C4-2B (cell line): ENCODE measurements at regions not wholly inside any gene's neighbourhood (a gene's known extent, or its start where the extent isn't known, plus 50 kb on each side); places are given as distances from the start of the nearest gene placed in this dataset.
"Not testable (repeated sequence)": the region's sequence is repeated elsewhere in the genome, so short reads cannot be mapped to it uniquely, and the experiment has no call there.

ENCODE experiments used
- H3K27ac ChIP-seq: fragments of 450-650 bp; 2 replicates; pipeline ENCODE4 v1.5.1; 2017
- CTCF ChIP-seq: fragments of 450-650 bp; conservative IDR thresholded peaks from 2 replicates; pipeline ENCODE4 v1.5.1; 2017; ENCODE audit warnings: mild to moderate bottlenecking
- ZFX ChIP-seq: fragments of 450-650 bp; IDR thresholded peaks from 2 replicates; pipeline ENCODE4 v1.6.1; 2017

- no peak overlapping the region for H3K27ac ChIP-seq
- TF ChIP-seq ZFX (no peak), CTCF (no peak)
Measured at GRCh38 chr10:77724820-77725219, 87.2 kb upstream of the KCNMA1 start.

- TF ChIP-seq ZFX (no peak), CTCF (no peak)
- H3K27ac ChIP-seq = no peak overlapping the region
Measured at GRCh38 chr10:77723376-77723775, 85.8 kb upstream of the KCNMA1 start.

- not testable (repeated sequence) for H3K27ac ChIP-seq
Measured at GRCh38 chr10:77722956-77723355, 85.3 kb upstream of the KCNMA1 start.

- no peak overlapping the region for H3K27ac ChIP-seq
- TF ChIP-seq ZFX (no peak), CTCF (no peak)
Measured at GRCh38 chr10:77721815-77722214, 84.2 kb upstream of the KCNMA1 start.

GRCh38 chr10:77718957-77719356 is 81.3 kb upstream of the KCNMA1 start:
- TF ChIP-seq CTCF (no peak), ZFX (no peak)
- no peak overlapping the region for H3K27ac ChIP-seq

- H3K27ac ChIP-seq = not testable (repeated sequence)
Measured at GRCh38 chr10:77718312-77718711, 80.7 kb upstream of the KCNMA1 start.

- TF ChIP-seq CTCF = no peak
- no peak for TF ChIP-seq ZFX
- no peak overlapping the region for H3K27ac ChIP-seq
Measured at GRCh38 chr10:77717336-77717735, 79.7 kb upstream of the KCNMA1 start.

- no peak overlapping the region for H3K27ac ChIP-seq
- no peak for TF ChIP-seq ZFX
- TF ChIP-seq CTCF = no peak
Measured at GRCh38 chr10:77716458-77717317, 79.1 kb upstream of the KCNMA1 start.
